Karpas-422 (cell line): ENCODE measurements at regions not wholly inside any gene's neighbourhood (a gene's known extent, or its start where the extent isn't known, plus 50 kb on each side); places are given as distances from the start of the nearest gene placed in this dataset.

Experiments
- DNase-seq: peaks from one replicate; pipeline ENCODE4 v3.0.0-alpha.2; 2015
- H2AFZ ChIP-seq: fragments of 200-600 bp; sonication (generic); 2 replicates; pipeline ENCODE4 v1.6.1; 2014; ENCODE audit warnings: antibody characterized with exemption, low read length, mixed read lengths
- H3K27ac ChIP-seq: fragments of 200-600 bp; sonication (generic); 2 replicates; pipeline ENCODE4 v1.5.1; 2014; ENCODE audit warnings: mild to moderate bottlenecking, low read length, moderate library complexity
- H3K27me3 ChIP-seq: fragments of 200-600 bp; sonication (generic); 2 replicates; pipeline ENCODE4 v1.6.1; 2014; ENCODE audit warnings: low read length, mixed read lengths
- H3K36me3 ChIP-seq: fragments of 200-600 bp; sonication (generic); 2 replicates; pipeline ENCODE4 v1.6.1; 2014; ENCODE audit warnings: low read length, mixed read lengths; ENCODE audit not compliant: insufficient read depth
- H3K4me1 ChIP-seq: fragments of 200-600 bp; sonication (generic); 2 replicates; pipeline ENCODE4 v1.6.1; 2014; ENCODE audit warnings: mild to moderate bottlenecking, low read length, mixed read lengths
- H3K4me2 ChIP-seq: fragments of 200-600 bp; sonication (generic); 2 replicates; pipeline ENCODE4 v1.6.1; 2014; ENCODE audit warnings: low read length, low read depth, mild to moderate bottlenecking; ENCODE audit not compliant: poor library complexity, severe bottlenecking
- H3K4me3 ChIP-seq: fragments of 200-600 bp; sonication (generic); 2 replicates; pipeline ENCODE4 v1.5.1; 2014; ENCODE audit warnings: mild to moderate bottlenecking, antibody characterized with exemption, low read length, mixed read lengths
- H3K79me2 ChIP-seq: fragments of 200-600 bp; sonication (generic); 2 replicates; pipeline ENCODE4 v1.6.1; 2014; ENCODE audit warnings: mild to moderate bottlenecking, low read length, mixed read lengths
- H3K9ac ChIP-seq: fragments of 200-600 bp; sonication (generic); 2 replicates; pipeline ENCODE4 v1.6.0; 2014; ENCODE audit warnings: low read length
- H3K9me2 ChIP-seq: fragments of 200-600 bp; sonication (generic), shearing (Covaris generic); replicated peaks from 2 replicates; pipeline ENCODE4 v1.6.0; 2014; ENCODE audit warnings: mild to moderate bottlenecking, low read length, moderate library complexity; ENCODE audit not compliant: insufficient read depth
- H3K9me3 ChIP-seq: fragments of 300-700, 200-600 bp; sonication (generic); 2 replicates; pipeline ENCODE4 v1.6.1; 2014; ENCODE audit warnings: low read length, mixed read lengths
- H4K20me1 ChIP-seq: fragments of 200-600 bp; sonication (generic); 2 replicates; pipeline ENCODE4 v1.6.1; 2014; ENCODE audit warnings: mild to moderate bottlenecking, antibody characterized with exemption, low read length, low read depth; ENCODE audit not compliant: insufficient read depth

- no peak overlapping the region for H3K4me2 ChIP-seq
- no peak overlapping the region for H3K27ac ChIP-seq
- H2AFZ ChIP-seq = no peak overlapping the region
- no peaks in the 10 kb centered on the region for H3K27me3 ChIP-seq
- no peaks in the 10 kb centered on the region for H3K9me2 ChIP-seq
- H3K4me1 ChIP-seq = no peaks in the 10 kb centered on the region
- no peaks in the 10 kb centered on the region for H3K79me2 ChIP-seq
- DNase-seq = no peak
- no peak overlapping the region for H3K9ac ChIP-seq
- no peak overlapping the region for H3K4me3 ChIP-seq
- no peaks in the 10 kb centered on the region for H4K20me1 ChIP-seq
- H3K36me3 ChIP-seq = no peaks in the 10 kb centered on the region
- no peaks in the 10 kb centered on the region for H3K9me3 ChIP-seq
These were observed 641.9 kb downstream of the NLGN4X start for GRCh38 chrX:5586726-5587125.

DNA sequence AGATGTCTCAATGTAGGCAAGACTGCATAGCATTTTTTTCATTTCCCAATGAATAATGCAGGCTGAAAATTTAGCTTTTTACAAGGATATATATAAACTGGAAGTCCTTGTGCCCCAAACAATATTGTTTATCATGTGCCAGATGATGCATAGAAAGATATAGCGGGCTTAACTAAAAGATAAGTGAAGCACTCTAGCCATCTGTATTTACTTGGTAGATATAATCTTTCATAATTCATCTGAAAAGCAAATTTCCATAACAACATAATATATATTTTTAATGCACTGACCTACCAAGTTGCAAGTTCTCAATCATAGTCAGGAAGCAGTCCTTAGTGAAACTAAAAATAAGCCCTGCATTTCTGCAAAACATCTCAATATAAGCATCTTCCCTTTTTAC, 653.3 kb downstream of the NLGN4X start:
- Histone ChIP-seq H3K9ac (no peak overlapping the region), H3K4me2 (no peak overlapping the region), H3K27me3 (no peaks in the 10 kb centered on the region), H2AFZ (no peak overlapping the region), H4K20me1 (no peaks in the 10 kb centered on the region), H3K9me3 (no peaks in the 10 kb centered on the region), H3K4me1 (no peaks in the 10 kb centered on the region), H3K36me3 (no peaks in the 10 kb centered on the region), H3K4me3 (no peak overlapping the region), H3K79me2 (no peaks in the 10 kb centered on the region), H3K27ac (no peak overlapping the region), H3K9me2 (no peaks in the 10 kb centered on the region)
- no peak for DNase-seq

GRCh38 chrX:5568934-5569333, 659.7 kb downstream of the NLGN4X start:
- no peak for DNase-seq
- no peaks in the 10 kb centered on the region for H3K9me2 ChIP-seq
- no peaks in the 10 kb centered on the region for H3K36me3 ChIP-seq
- H3K4me1 ChIP-seq = no peaks in the 10 kb centered on the region
- H3K9ac ChIP-seq = no peak overlapping the region
- H3K4me3 ChIP-seq = no peak overlapping the region
- no peak overlapping the region for H3K4me2 ChIP-seq
- no peaks in the 10 kb centered on the region for H4K20me1 ChIP-seq
- no peaks in the 10 kb centered on the region for H3K9me3 ChIP-seq
- no peak overlapping the region for H3K27ac ChIP-seq
- H3K79me2 ChIP-seq = no peaks in the 10 kb centered on the region
- H2AFZ ChIP-seq = no peak overlapping the region
- H3K27me3 ChIP-seq = no peaks in the 10 kb centered on the region

- Histone ChIP-seq H3K9me3 (peaks cover 6% of the 10 kb centered on the region; the same call in 1 of the 2 replicates), H3K27me3 (0 out of 2 replicates have a peak, but pooled peaks cover 2% of the 10 kb centered on the region), H3K9me2 (no peaks in the 10 kb centered on the region), H4K20me1 (no peaks in the 10 kb centered on the region), H3K4me1 (no peaks in the 10 kb centered on the region), H3K27ac (no peak overlapping the region), H3K36me3 (no peaks in the 10 kb centered on the region; the same call in 1 of the 2 replicates), H3K4me2 (no peak overlapping the region), H3K4me3 (no peak overlapping the region), H2AFZ (no peak overlapping the region), H3K79me2 (no peaks in the 10 kb centered on the region), H3K9ac (no peak overlapping the region)
- DNase-seq = no peak
These were observed 669.3 kb downstream of the NLGN4X start for GRCh38 chrX:5559386-5559785.

DNA sequence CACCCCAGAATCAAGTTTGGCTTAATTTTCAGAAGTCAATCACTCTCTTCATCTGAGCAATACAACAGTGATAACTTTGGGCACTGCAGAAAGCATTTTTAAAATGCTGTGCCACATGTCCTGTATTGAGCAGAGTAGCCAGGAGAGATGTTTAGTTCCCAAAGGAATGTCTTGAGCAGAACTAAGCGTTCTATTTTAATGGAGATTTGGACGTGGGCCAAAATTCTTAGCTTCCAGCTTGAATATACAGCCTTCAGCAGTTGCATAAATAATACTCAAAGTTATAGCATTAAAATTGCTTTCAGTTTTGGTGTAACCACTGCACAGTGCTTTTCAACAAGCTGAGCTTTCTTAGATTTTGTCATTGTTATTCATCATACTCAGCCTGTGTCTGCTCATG, 679.2 kb downstream of the NLGN4X start:
- Histone ChIP-seq H3K27ac (no peak overlapping the region), H3K36me3 (no peaks in the 10 kb centered on the region), H3K4me3 (no peak overlapping the region)

DNA sequence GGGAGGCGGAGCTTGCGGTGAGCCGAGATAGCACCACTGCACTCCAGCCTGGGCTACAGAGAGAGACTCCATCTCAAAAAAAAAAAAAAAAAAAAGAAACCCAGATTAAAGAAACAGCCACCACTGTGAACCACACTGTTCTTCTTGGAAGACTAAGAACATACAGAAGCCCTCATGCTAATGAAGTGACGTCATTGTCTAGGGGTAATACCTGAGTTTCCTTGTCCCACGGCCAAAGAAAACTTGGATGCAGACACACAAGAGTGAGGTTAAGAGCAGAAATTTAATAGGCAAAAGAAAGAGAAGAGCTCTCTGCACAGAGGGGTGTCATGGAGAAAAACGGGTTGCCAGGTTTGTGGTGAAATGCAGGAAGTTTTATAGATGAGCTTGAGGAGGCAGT, 691.6 kb downstream of the NLGN4X start:
- Histone ChIP-seq H3K4me1 (no peaks in the 10 kb centered on the region), H3K4me3 (no peak overlapping the region), H4K20me1 (no peaks in the 10 kb centered on the region), H3K27me3 (no peaks in the 10 kb centered on the region), H3K27ac (no peak overlapping the region), H3K9ac (no peak overlapping the region), H3K4me2 (no peak overlapping the region), H3K9me2 (no peaks in the 10 kb centered on the region; the same call in 1 of the 2 replicates), H3K9me3 (no peaks in the 10 kb centered on the region), H2AFZ (no peak overlapping the region), H3K36me3 (no peaks in the 10 kb centered on the region), H3K79me2 (no peaks in the 10 kb centered on the region)
- no peak for DNase-seq

More for the DNA sequence above, 679.2 kb downstream of the NLGN4X start:
- Histone ChIP-seq H3K27me3 (no peaks in the 10 kb centered on the region), H3K9me3 (no peaks in the 10 kb centered on the region), H3K4me1 (no peaks in the 10 kb centered on the region), H3K4me2 (no peak overlapping the region), H3K9ac (no peak overlapping the region), H3K9me2 (no peaks in the 10 kb centered on the region), H4K20me1 (no peaks in the 10 kb centered on the region), H3K79me2 (no peaks in the 10 kb centered on the region), H2AFZ (no peak overlapping the region)
- DNase-seq = no peak

GRCh38 chrX:5536261-5536660, 692.4 kb downstream of the NLGN4X start:
- Histone ChIP-seq H3K4me1 (no peaks in the 10 kb centered on the region), H3K9me3 (no peaks in the 10 kb centered on the region), H3K79me2 (no peaks in the 10 kb centered on the region), H3K9me2 (no peaks in the 10 kb centered on the region; the same call in 1 of the 2 replicates), H4K20me1 (no peaks in the 10 kb centered on the region), H3K4me2 (no peak overlapping the region), H3K9ac (no peak overlapping the region), H3K27ac (no peak overlapping the region), H3K4me3 (no peak overlapping the region), H2AFZ (no peak overlapping the region), H3K27me3 (no peaks in the 10 kb centered on the region), H3K36me3 (no peaks in the 10 kb centered on the region)
- DNase-seq = no peak

GRCh38 chrX:5528057-5528456, 700.6 kb downstream of the NLGN4X start:
- no peak overlapping the region for H3K27ac ChIP-seq
- H3K4me2 ChIP-seq = no peak overlapping the region
- H3K9me3 ChIP-seq = no peaks in the 10 kb centered on the region
- H4K20me1 ChIP-seq = no peaks in the 10 kb centered on the region
- no peaks in the 10 kb centered on the region for H3K9me2 ChIP-seq
- H3K27me3 ChIP-seq = no peaks in the 10 kb centered on the region
- no peak overlapping the region for H3K4me3 ChIP-seq
- H2AFZ ChIP-seq = no peak overlapping the region
- no peaks in the 10 kb centered on the region for H3K79me2 ChIP-seq
- no peak for DNase-seq
- H3K36me3 ChIP-seq = no peaks in the 10 kb centered on the region
- no peaks in the 10 kb centered on the region for H3K4me1 ChIP-seq
- H3K9ac ChIP-seq = no peak overlapping the region

DNA sequence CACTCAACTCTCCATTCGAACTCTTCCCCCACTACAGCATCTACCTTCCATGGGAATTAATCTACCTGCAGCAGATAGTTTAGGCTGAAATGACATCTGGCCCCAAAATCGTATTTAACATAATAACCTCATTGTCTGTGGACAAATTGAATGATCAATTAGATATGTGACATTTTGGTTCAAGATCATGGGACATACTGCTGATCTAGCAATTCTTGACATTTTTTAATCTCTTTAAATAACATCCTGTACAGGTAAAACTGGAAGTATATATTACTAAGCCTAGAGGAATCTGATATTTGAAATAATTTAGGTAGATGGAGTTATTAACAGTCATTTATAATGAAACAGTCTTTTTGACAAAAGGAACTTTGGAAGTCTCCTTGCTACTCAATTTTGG, 702.5 kb downstream of the NLGN4X start:
- H4K20me1 ChIP-seq = no peaks in the 10 kb centered on the region
- no peak overlapping the region for H3K9ac ChIP-seq
- no peaks in the 10 kb centered on the region for H3K79me2 ChIP-seq
- H3K9me3 ChIP-seq = no peaks in the 10 kb centered on the region
- H3K4me2 ChIP-seq = no peak overlapping the region
- H3K27me3 ChIP-seq = no peaks in the 10 kb centered on the region
- no peak overlapping the region for H2AFZ ChIP-seq
- H3K27ac ChIP-seq = no peak overlapping the region
- DNase-seq = no peak
- no peak overlapping the region for H3K4me3 ChIP-seq
- no peaks in the 10 kb centered on the region for H3K9me2 ChIP-seq
- no peaks in the 10 kb centered on the region for H3K4me1 ChIP-seq
- no peaks in the 10 kb centered on the region for H3K36me3 ChIP-seq
